SK-N-SH treated with all-trans-retinoic acid at 6 μM for 48 hours (cell line): ENCODE measurements at regions not wholly inside any gene's neighbourhood (a gene's known extent, or its start where the extent isn't known, plus 50 kb on each side); places are given as distances from the start of the nearest gene placed in this dataset.
"Not testable (repeated sequence)": the region's sequence is repeated elsewhere in the genome, so short reads cannot be mapped to it uniquely, and the experiment has no call there.

ENCODE experiments used
- ATAC-seq: fragments of 200-7000 bp; cut with Tn5 transposase; 3 replicates; pipeline ENCODE4 v1.9.1; 2020; ENCODE audit warnings: mild to moderate bottlenecking, moderate library complexity
- ARNTL ChIP-seq: fragments of 450-650 bp; formaldehyde crosslinking; IDR thresholded peaks from 2 replicates; pipeline ENCODE4 v1.5.0; 2020; ENCODE audit warnings: low read depth, mild to moderate bottlenecking, moderate library complexity, borderline replicate concordance
- BACH2 ChIP-seq: fragments of 250-450 bp; sonication (Bioruptor Pico); IDR thresholded peaks from 2 replicates; pipeline ENCODE4 v1.9.0; 2021; ENCODE audit warnings: mild to moderate bottlenecking, borderline replicate concordance
- CSDC2 ChIP-seq: fragments of 250-450 bp; sonication (Bioruptor Pico); IDR thresholded peaks from 2 replicates; pipeline ENCODE4 v1.5.0; 2020; ENCODE audit warnings: mild to moderate bottlenecking, moderate library complexity
- CSRNP3 ChIP-seq: fragments of 250-450 bp; sonication (Bioruptor Pico); IDR thresholded peaks from 2 replicates; pipeline ENCODE4 v1.5.1; 2021; ENCODE audit warnings: mild to moderate bottlenecking, moderate library complexity
- ESRRG ChIP-seq: fragments of 250-450 bp; sonication (Bioruptor Pico); IDR thresholded peaks from 2 replicates; pipeline ENCODE4 v1.6.1; 2021; ENCODE audit warnings: mild to moderate bottlenecking
- GLIS3 ChIP-seq: fragments of 250-450 bp; sonication (Bioruptor Pico); IDR thresholded peaks from 2 replicates; pipeline ENCODE4 v1.5.0; 2020; ENCODE audit warnings: mild to moderate bottlenecking, moderate library complexity
- ISL1 ChIP-seq: fragments of 250-450 bp; sonication (Bioruptor Pico); IDR thresholded peaks from 2 replicates; pipeline ENCODE4 v2.1.2; 2022; ENCODE audit warnings: mild to moderate bottlenecking, moderate library complexity
- OSR1 ChIP-seq: fragments of 250-450 bp; sonication (Bioruptor Pico); IDR thresholded peaks from 2 replicates; pipeline ENCODE4 v1.8.0; 2022; ENCODE audit warnings: moderate library complexity, mild to moderate bottlenecking, inconsistent platforms
- PATZ1 ChIP-seq: fragments of 250-450 bp; sonication (Bioruptor Pico); IDR thresholded peaks from 2 replicates; pipeline ENCODE4 v1.8.0; 2020; ENCODE audit warnings: mild to moderate bottlenecking, moderate library complexity, borderline replicate concordance
- PPARA ChIP-seq: fragments of 250-450 bp; sonication (Bioruptor Pico); IDR thresholded peaks from 2 replicates; pipeline ENCODE4 v1.5.0; 2020; ENCODE audit warnings: mild to moderate bottlenecking, borderline replicate concordance
- RARB ChIP-seq: fragments of 250-450 bp; sonication (Bioruptor Pico); IDR thresholded peaks from 2 replicates; pipeline ENCODE4 v1.8.0; 2021; ENCODE audit warnings: mild to moderate bottlenecking, moderate library complexity
- SNAI2 ChIP-seq: fragments of 250-450 bp; sonication (Bioruptor Pico); IDR thresholded peaks from 2 replicates; pipeline ENCODE4 v1.5.0; 2020; ENCODE audit warnings: mild to moderate bottlenecking, moderate library complexity
- TCF4 ChIP-seq: fragments of 250-450 bp; sonication (Bioruptor Pico); IDR thresholded peaks from 2 replicates; pipeline ENCODE4 v1.8.0; 2021; ENCODE audit warnings: mild to moderate bottlenecking, moderate library complexity, borderline replicate concordance
- TOX ChIP-seq: fragments of 250-450 bp; sonication (Bioruptor Pico); IDR thresholded peaks from 2 replicates; pipeline ENCODE4 v1.8.0; 2021; ENCODE audit warnings: mild to moderate bottlenecking, moderate library complexity, borderline replicate concordance
- TSHZ2 ChIP-seq: fragments of 250-450 bp; sonication (Bioruptor Pico); IDR thresholded peaks from 2 replicates; pipeline ENCODE4 v1.5.0; 2020; ENCODE audit warnings: mild to moderate bottlenecking, moderate library complexity
- ZC3H10 ChIP-seq: fragments of 250-450 bp; sonication (Bioruptor Pico); IDR thresholded peaks from 2 replicates; pipeline ENCODE4 v1.5.1; 2021; ENCODE audit warnings: mild to moderate bottlenecking, moderate library complexity
- ZFP3 ChIP-seq: fragments of 250-450 bp; sonication (Bioruptor Pico); IDR thresholded peaks from 2 replicates; pipeline ENCODE4 v1.5.0; 2020; ENCODE audit warnings: mild to moderate bottlenecking, moderate library complexity
- ZFP30 ChIP-seq: fragments of 450-650 bp; formaldehyde crosslinking; IDR thresholded peaks from 2 replicates; pipeline ENCODE4 v1.5.0; 2022; ENCODE audit warnings: mild to moderate bottlenecking, moderate library complexity
- ZNF565 ChIP-seq: fragments of 450-650 bp; formaldehyde crosslinking; conservative IDR thresholded peaks from 2 replicates; pipeline ENCODE4 v1.5.0; 2020; ENCODE audit warnings: low read depth, mild to moderate bottlenecking, moderate library complexity
- ZNF70 ChIP-seq: fragments of 450-650 bp; formaldehyde crosslinking; IDR thresholded peaks from 2 replicates; pipeline ENCODE4 v1.5.0; 2020; ENCODE audit warnings: mild to moderate bottlenecking, moderate library complexity
- ZNF8 ChIP-seq: fragments of 450-650 bp; formaldehyde crosslinking; IDR thresholded peaks from 2 replicates; pipeline ENCODE4 v1.5.0; 2020; ENCODE audit warnings: mild to moderate bottlenecking, moderate library complexity
- TF ChIP-seq, protein P1 (sequence below): fragments of 250-450 bp; sonication (Bioruptor Pico); IDR thresholded peaks from 2 replicates; pipeline ENCODE4 v1.5.1; 2020; ENCODE audit warnings: low read depth, mild to moderate bottlenecking, moderate library complexity
- TF ChIP-seq, protein P2 (sequence below): fragments of 250-450 bp; sonication (Bioruptor Pico); IDR thresholded peaks from 2 replicates; pipeline ENCODE4 v1.8.0; 2021; ENCODE audit warnings: low read depth, mild to moderate bottlenecking, moderate library complexity, borderline replicate concordance

DNA sequence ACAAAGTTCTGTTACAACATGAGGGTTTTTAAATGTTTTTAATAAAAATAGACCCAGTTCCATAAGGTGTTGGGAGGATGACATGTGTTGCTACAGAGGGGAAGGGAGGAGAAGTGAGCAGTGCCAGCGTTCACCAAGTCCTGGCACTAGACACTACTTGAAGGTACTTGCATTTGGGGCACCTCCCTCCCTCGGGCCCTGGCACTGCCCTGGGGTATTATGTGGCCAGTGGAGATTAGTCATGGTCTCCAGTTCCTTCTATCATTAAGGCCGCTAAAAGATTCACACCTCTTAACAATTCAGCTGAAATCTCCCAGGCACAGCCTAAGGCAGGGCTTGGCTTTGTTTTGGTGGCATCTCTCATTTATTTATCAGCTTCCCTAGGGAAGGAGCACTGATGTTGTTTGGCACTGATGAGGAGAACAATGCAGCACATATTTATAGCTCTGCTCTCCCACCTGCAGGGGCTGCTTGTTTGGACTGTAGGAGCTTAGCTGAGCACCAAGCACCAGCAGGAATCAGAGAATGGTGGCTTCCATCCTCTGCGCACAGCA, 155.5 kb upstream of the NTF3 start:
- TF ChIP-seq, protein P1, sequence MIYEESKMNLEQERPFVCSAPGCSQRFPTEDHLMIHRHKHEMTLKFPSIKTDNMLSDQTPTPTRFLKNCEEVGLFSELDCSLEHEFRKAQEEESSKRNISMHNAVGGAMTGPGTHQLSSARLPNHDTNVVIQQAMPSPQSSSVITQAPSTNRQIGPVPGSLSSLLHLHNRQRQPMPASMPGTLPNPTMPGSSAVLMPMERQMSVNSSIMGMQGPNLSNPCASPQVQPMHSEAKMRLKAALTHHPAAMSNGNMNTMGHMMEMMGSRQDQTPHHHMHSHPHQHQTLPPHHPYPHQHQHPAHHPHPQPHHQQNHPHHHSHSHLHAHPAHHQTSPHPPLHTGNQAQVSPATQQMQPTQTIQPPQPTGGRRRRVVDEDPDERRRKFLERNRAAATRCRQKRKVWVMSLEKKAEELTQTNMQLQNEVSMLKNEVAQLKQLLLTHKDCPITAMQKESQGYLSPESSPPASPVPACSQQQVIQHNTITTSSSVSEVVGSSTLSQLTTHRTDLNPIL = no peak
- TF ChIP-seq CSDC2 (CRISPR knock-in tag) (no peak), TSHZ2 (no peak), ZC3H10 (no peak), TCF4 (CRISPR knock-in tag) (no peak), RARB (CRISPR knock-in tag) (no peak), ZNF565 (CRISPR knock-in tag) (no peak), TOX (CRISPR knock-in tag) (no peak)
- ATAC-seq = no peak

- ATAC-seq = no peak
These were observed 151.8 kb upstream of the NTF3 start for GRCh38 chr12:5280086-5280485.

DNA sequence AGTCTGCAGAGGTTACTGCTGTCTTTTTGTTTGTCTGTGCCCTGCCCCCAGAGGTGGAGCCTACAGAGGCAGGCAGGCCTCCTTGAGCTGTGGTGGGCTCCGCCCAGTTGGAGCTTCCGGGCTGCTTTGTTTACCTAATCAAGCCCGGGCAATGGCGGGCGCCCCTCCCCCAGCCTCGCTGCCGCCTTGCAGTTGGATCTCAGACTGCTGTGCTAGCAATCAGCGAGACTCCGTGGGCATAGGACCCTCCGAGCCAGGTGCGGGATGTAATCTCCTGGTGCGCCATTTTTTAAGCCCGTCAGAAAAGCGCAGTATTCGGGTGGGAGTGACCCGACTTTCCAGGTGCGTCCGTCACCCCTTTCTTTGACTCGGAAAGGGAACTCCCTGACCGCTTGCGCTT, 141.5 kb upstream of the NTF3 start:
- ATAC-seq = not testable (repeated sequence)

More at GRCh38 chr12:5280086-5280485, 151.8 kb upstream of the NTF3 start:
- TF ChIP-seq ZFP30 (CRISPR knock-in tag) (no peak), ISL1 (CRISPR knock-in tag) (no peak), ZNF8 (CRISPR knock-in tag) (no peak), TCF4 (CRISPR knock-in tag) (no peak), BACH2 (CRISPR knock-in tag) (no peak), SNAI2 (CRISPR knock-in tag) (no peak)
- TF ChIP-seq, protein P2, sequence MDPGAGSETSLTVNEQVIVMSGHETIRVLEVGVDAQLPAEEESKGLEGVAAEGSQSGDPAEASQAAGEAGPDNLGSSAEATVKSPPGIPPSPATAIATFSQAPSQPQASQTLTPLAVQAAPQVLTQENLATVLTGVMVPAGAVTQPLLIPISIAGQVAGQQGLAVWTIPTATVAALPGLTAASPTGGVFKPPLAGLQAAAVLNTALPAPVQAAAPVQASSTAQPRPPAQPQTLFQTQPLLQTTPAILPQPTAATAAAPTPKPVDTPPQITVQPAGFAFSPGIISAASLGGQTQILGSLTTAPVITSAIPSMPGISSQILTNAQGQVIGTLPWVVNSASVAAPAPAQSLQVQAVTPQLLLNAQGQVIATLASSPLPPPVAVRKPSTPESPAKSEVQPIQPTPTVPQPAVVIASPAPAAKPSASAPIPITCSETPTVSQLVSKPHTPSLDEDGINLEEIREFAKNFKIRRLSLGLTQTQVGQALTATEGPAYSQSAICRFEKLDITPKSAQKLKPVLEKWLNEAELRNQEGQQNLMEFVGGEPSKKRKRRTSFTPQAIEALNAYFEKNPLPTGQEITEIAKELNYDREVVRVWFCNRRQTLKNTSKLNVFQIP (CRISPR knock-in tag) = no peak

DNA sequence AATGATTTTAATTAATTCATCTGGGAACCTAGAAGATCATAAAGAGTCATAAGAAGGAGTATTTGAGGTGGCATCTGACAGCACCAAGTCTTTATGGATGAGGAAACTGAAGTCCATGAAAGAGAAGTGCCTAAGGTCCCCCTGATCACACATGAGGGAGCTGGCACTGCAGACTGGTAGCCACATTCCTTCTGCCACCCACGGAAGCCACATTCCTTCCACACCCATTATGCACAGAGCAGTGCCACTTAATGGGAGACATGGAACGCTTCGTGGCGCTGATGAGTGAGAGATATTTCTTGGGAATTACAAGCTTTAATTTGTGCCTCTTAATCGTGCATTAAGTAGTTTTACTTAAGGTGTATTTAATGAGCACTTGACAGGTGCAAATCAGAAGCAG, 139.3 kb upstream of the NTF3 start:
- TF ChIP-seq PPARA (CRISPR knock-in tag) (no peak), CSRNP3 (CRISPR knock-in tag) (no peak), ISL1 (CRISPR knock-in tag) (no peak), ZNF565 (CRISPR knock-in tag) (no peak), PATZ1 (no peak), ZC3H10 (no peak), GLIS3 (CRISPR knock-in tag) (no peak), TOX (CRISPR knock-in tag) (no peak), ARNTL (CRISPR knock-in tag) (no peak), SNAI2 (CRISPR knock-in tag) (no peak), OSR1 (no peak), TCF4 (CRISPR knock-in tag) (no peak), BACH2 (CRISPR knock-in tag) (no peak), ESRRG (CRISPR knock-in tag) (no peak), ZNF70 (CRISPR knock-in tag) (no peak), RARB (CRISPR knock-in tag) (no peak), ZFP30 (CRISPR knock-in tag) (no peak), ZFP3 (no peak)
- TF ChIP-seq, protein P1 = no peak
- TF ChIP-seq, protein P2 (CRISPR knock-in tag) = no peak
- no peak for ATAC-seq
